Nephron progenitor cell (in vitro differentiated cells): ENCODE measurements at regions not wholly inside any gene's neighbourhood (a gene's known extent, or its start where the extent isn't known, plus 50 kb on each side); places are given as distances from the start of the nearest gene placed in this dataset.

ENCODE experiments used
- DNase-seq: peaks from one replicate; pipeline ENCODE4 v3.0.0; 2021
- H3K27ac Mint-ChIP-seq: 2 replicates; pipeline ENCODE4 v1.8.0; 2021; ENCODE audit warnings: mild to moderate bottlenecking, moderate library complexity, mixed read lengths
- H3K27me3 Mint-ChIP-seq: 2 replicates; pipeline ENCODE4 v1.8.0; 2021; ENCODE audit warnings: mild to moderate bottlenecking, low read depth, mixed read lengths; ENCODE audit not compliant: poor library complexity
- H3K36me3 Mint-ChIP-seq: 2 replicates; pipeline ENCODE4 v1.8.0; 2021; ENCODE audit warnings: low read depth, mixed read lengths
- H3K4me1 Mint-ChIP-seq: 2 replicates; pipeline ENCODE4 v1.8.0; 2021; ENCODE audit warnings: mixed read lengths
- H3K4me3 Mint-ChIP-seq: 2 replicates; pipeline ENCODE4 v1.8.0; 2021; ENCODE audit warnings: mild to moderate bottlenecking, moderate library complexity, mixed read lengths
- H3K9me3 Mint-ChIP-seq: 2 replicates; pipeline ENCODE4 v1.8.0; 2021; ENCODE audit warnings: mild to moderate bottlenecking, moderate library complexity, mixed read lengths
- TF ChIP-seq, protein P1 (sequence below): fragments of 200-600 bp; sonication (generic); IDR thresholded peaks from 2 replicates; pipeline ENCODE4 v1.5.0; 2021; ENCODE audit warnings: antibody characterized with exemption

- peaks cover 22% of the 10 kb centered on the region for H3K27me3 Mint-ChIP-seq
- H3K27ac Mint-ChIP-seq = no peak overlapping the region
- no peaks in the 10 kb centered on the region for H3K9me3 Mint-ChIP-seq
- DNase-seq = no peak
- no peak overlapping the region for H3K4me3 Mint-ChIP-seq
- no peaks in the 10 kb centered on the region for H3K4me1 Mint-ChIP-seq
- no peaks in the 10 kb centered on the region for H3K36me3 Mint-ChIP-seq
- TF ChIP-seq, protein P1, sequence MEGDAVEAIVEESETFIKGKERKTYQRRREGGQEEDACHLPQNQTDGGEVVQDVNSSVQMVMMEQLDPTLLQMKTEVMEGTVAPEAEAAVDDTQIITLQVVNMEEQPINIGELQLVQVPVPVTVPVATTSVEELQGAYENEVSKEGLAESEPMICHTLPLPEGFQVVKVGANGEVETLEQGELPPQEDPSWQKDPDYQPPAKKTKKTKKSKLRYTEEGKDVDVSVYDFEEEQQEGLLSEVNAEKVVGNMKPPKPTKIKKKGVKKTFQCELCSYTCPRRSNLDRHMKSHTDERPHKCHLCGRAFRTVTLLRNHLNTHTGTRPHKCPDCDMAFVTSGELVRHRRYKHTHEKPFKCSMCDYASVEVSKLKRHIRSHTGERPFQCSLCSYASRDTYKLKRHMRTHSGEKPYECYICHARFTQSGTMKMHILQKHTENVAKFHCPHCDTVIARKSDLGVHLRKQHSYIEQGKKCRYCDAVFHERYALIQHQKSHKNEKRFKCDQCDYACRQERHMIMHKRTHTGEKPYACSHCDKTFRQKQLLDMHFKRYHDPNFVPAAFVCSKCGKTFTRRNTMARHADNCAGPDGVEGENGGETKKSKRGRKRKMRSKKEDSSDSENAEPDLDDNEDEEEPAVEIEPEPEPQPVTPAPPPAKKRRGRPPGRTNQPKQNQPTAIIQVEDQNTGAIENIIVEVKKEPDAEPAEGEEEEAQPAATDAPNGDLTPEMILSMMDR = no peak
Measured at GRCh38 chr6:40171343-40171742, 237.1 kb upstream of the MOCS1 start.

- Mint-ChIP-seq H3K27me3 (peaks cover 22% of the 10 kb centered on the region), H3K36me3 (no peaks in the 10 kb centered on the region), H3K4me3 (no peak overlapping the region), H3K4me1 (no peaks in the 10 kb centered on the region), H3K9me3 (no peaks in the 10 kb centered on the region), H3K27ac (no peak overlapping the region)
- TF ChIP-seq, protein P1 = no peak
- DNase-seq = no peak
Measured at GRCh38 chr6:40170856-40171255, 236.6 kb upstream of the MOCS1 start.

- Mint-ChIP-seq H3K27ac (no peak overlapping the region), H3K27me3 (peaks cover 24% of the 10 kb centered on the region), H3K36me3 (no peaks in the 10 kb centered on the region), H3K4me1 (no peaks in the 10 kb centered on the region), H3K4me3 (no peak overlapping the region), H3K9me3 (no peaks in the 10 kb centered on the region)
- DNase-seq = no peak
- TF ChIP-seq, protein P1 = no peak
Measured at GRCh38 chr6:40169878-40170277, 235.6 kb upstream of the MOCS1 start.

GRCh38 chr6:40166963-40167362, 232.7 kb upstream of the MOCS1 start:
- H3K36me3 Mint-ChIP-seq = no peaks in the 10 kb centered on the region
- no peak overlapping the region for H3K4me3 Mint-ChIP-seq
- no peak for DNase-seq
- H3K4me1 Mint-ChIP-seq = peaks cover 9% of the 10 kb centered on the region
- H3K27ac Mint-ChIP-seq = no peak overlapping the region
- H3K9me3 Mint-ChIP-seq = no peaks in the 10 kb centered on the region
- TF ChIP-seq, protein P1 = no peak
- H3K27me3 Mint-ChIP-seq = peaks cover 20% of the 10 kb centered on the region

DNA sequence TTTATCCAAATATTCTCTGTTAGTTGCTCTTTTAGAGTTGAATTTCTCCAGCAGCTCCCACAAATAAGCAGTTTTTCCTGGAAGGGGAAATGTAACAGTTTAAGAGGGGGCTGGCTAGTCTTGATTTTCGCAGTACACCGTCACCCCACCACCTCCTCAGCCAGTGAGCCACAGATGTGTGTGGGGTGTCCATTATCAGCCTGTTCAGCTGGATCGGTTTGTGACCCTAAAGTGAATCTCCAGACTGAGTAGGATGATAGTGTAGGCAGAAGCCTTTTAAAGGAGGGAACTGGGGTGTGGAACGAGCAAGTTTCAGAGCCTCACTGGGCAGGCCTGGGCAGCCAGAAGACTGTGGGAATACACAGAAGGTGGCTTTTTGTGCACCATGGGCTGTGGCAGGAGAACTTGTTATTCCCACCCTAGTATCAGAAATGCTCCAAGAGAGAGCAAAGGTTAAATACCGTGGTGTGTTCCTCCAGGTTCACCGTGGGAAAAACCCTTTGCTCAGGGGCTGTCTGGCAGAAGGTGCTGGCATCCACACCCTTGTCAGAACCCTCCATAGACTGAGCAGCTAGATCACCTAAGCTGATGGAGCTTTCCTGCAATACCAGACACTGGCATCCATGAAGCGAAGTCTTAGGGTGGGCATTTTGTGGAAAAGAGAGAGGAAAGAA, 230.9 kb upstream of the MOCS1 start:
- DNase-seq = no peak
- H3K9me3 Mint-ChIP-seq = no peaks in the 10 kb centered on the region
- peaks cover 13% of the 10 kb centered on the region for H3K27me3 Mint-ChIP-seq
- TF ChIP-seq, protein P1 = no peak
- no peak overlapping the region for H3K4me3 Mint-ChIP-seq
- no peaks in the 10 kb centered on the region for H3K36me3 Mint-ChIP-seq
- H3K4me1 Mint-ChIP-seq = peaks cover 9% of the 10 kb centered on the region
- no peak overlapping the region for H3K27ac Mint-ChIP-seq

DNA sequence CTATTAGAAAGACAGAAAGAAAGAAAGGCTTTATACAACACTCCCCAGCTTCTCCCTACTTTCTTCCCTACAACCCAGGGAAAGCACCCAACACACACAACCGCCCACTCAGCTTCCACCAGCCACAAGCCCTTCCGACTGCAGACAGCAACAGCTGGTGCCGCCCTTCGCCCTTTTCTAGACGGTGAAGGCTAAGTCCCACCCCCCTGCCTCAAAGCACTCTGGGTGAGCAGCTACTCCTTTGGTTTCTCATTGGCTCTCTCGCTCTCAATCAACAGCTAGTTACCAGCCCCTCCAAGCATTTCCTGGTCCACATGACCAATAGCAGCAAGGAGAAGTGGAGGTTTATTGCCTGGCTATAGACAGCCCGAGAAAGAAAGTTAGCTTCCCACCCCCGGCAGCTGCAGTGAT, 230.1 kb upstream of the MOCS1 start:
- TF ChIP-seq, protein P1 = no peak
- peaks cover 10% of the 10 kb centered on the region for H3K27me3 Mint-ChIP-seq
- H3K9me3 Mint-ChIP-seq = no peaks in the 10 kb centered on the region
- no peak overlapping the region for H3K27ac Mint-ChIP-seq
- no peak for DNase-seq
- no peak overlapping the region for H3K4me3 Mint-ChIP-seq
- H3K36me3 Mint-ChIP-seq = no peaks in the 10 kb centered on the region
- H3K4me1 Mint-ChIP-seq = peaks cover 9% of the 10 kb centered on the region
